ENCODE measurements at regions not wholly inside any gene's neighbourhood (a gene's known extent, or its start where the extent isn't known, plus 50 kb on each side); places are given as distances from the start of the nearest gene placed in this dataset.

- no peak overlapping the region for H3K27ac ChIP-seq
- no peak for DNase-seq (ENCODE audit: extremely low spot score in 2 of 2)
- H3K4me3 ChIP-seq = no peak overlapping the region
- peaks cover 46% of the 10 kb centered on the region for H3K4me1 ChIP-seq
- no peak for TF ChIP-seq CTCF (IDR thresholded peaks at IDR 0.05)
- no peak for TF ChIP-seq POLR2A (IDR thresholded peaks at IDR 0.05)
- TF ChIP-seq POLR2AphosphoS5 (IDR thresholded peaks at IDR 0.05; ENCODE audit: insufficient read depth in 1 of 2, low read depth in 1 of 2) = no peak
- no peaks in the 10 kb centered on the region for H3K9me3 ChIP-seq
- intact Hi-C loops (cut with DNase I) = no loop called here
- H3K27me3 ChIP-seq = no peaks in the 10 kb centered on the region
- no peaks in the 10 kb centered on the region for H3K36me3 ChIP-seq
Observed at GRCh38 chr16:85349365-85350145, 237.3 kb upstream of the CIBAR2 start.

- Histone ChIP-seq H3K27me3 (no peaks in the 10 kb centered on the region), H3K9me3 (no peaks in the 10 kb centered on the region), H3K4me3 (no peak overlapping the region), H3K4me1 (peaks cover 53% of the 10 kb centered on the region), H3K27ac (no peak overlapping the region), H3K36me3 (no peaks in the 10 kb centered on the region)
- TF ChIP-seq POLR2AphosphoS5 (IDR thresholded peaks at IDR 0.05; ENCODE audit: insufficient read depth in 1 of 2, low read depth in 1 of 2) (no peak), CTCF (IDR thresholded peaks at IDR 0.05) (no peak), POLR2A (IDR thresholded peaks at IDR 0.05) (no peak)
- DNase-seq (ENCODE audit: extremely low spot score in 2 of 2) = no peak
- intact Hi-C loops (cut with DNase I) = no loop called here
Observed at GRCh38 chr16:85350146-85350728, 238.0 kb upstream of the CIBAR2 start.

GRCh38 chr16:85350973-85351372, 238.7 kb upstream of the CIBAR2 start:
- no peaks in the 10 kb centered on the region for H3K9me3 ChIP-seq
- H3K4me1 ChIP-seq = peaks cover 55% of the 10 kb centered on the region
- H3K27me3 ChIP-seq = no peaks in the 10 kb centered on the region
- H3K36me3 ChIP-seq = no peaks in the 10 kb centered on the region
- H3K4me3 ChIP-seq = no peak overlapping the region
- TF ChIP-seq POLR2AphosphoS5 (IDR thresholded peaks at IDR 0.05; ENCODE audit: insufficient read depth in 1 of 2, low read depth in 1 of 2) (peak; percentile 43 to 73), CTCF (IDR thresholded peaks at IDR 0.05) (no peak)
- intact Hi-C loops (cut with DNase I) = no loop called here
- H3K27ac ChIP-seq = no peak overlapping the region
- DNase-seq (ENCODE audit: extremely low spot score in 2 of 2) = no peak

- H3K27me3 ChIP-seq = no peaks in the 10 kb centered on the region
- H3K4me1 ChIP-seq = peaks cover 55% of the 10 kb centered on the region
- no peaks in the 10 kb centered on the region for H3K9me3 ChIP-seq
- intact Hi-C loops (cut with DNase I) = no loop called here
- no peaks in the 10 kb centered on the region for H3K36me3 ChIP-seq
- H3K4me3 ChIP-seq = no peak overlapping the region
- no peak for DNase-seq (ENCODE audit: extremely low spot score in 2 of 2)
- H3K27ac ChIP-seq = no peak overlapping the region
- TF ChIP-seq CTCF (IDR thresholded peaks at IDR 0.05) = no peak
- TF ChIP-seq POLR2A (IDR thresholded peaks at IDR 0.05) = no peak
- TF ChIP-seq POLR2AphosphoS5 (IDR thresholded peaks at IDR 0.05; ENCODE audit: insufficient read depth in 1 of 2, low read depth in 1 of 2) = no peak
Observed at GRCh38 chr16:85353013-85353412, 240.7 kb upstream of the CIBAR2 start.

Measured in vagina (tissue), 2 donors.